ENCODE measurements at regions not wholly inside any gene's neighbourhood (a gene's known extent, or its start where the extent isn't known, plus 50 kb on each side); places are given as distances from the start of the nearest gene placed in this dataset.

DNA sequence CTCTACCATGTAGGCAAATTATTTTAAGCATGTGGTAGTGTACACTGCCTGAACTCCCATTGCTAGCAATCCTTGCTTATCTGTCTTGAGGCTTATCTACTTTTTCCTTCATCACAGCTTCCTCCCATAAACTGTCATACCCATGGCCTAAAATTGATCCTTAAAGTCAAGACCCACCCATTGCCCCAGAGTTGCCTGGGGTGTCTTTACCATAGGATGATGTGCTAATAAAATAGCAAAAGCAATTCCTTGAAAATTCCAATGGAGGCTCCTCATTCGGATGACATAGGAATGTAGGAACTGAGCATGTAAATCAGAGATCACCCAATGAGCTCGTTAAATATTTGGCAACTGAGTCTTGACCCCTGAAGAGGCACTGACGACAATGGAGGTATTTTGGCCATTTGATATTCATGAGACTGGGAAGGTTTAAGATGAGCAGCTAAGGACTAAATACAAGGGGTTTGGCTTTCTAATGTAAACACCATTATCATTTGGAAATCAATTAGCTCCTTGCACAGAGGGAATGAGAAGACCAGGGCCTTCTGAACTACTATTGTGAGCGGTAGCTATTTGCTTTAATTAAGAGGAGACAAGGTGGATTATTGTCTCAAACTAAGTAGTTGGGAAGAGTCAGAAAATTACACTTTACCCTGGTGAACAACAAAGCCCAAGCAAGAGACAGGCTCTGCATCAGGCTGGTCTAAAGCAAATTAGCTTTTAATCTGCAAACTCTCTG, 234.9 kb downstream of the GATA3 start:
- TF ChIP-seq, protein P1, sequence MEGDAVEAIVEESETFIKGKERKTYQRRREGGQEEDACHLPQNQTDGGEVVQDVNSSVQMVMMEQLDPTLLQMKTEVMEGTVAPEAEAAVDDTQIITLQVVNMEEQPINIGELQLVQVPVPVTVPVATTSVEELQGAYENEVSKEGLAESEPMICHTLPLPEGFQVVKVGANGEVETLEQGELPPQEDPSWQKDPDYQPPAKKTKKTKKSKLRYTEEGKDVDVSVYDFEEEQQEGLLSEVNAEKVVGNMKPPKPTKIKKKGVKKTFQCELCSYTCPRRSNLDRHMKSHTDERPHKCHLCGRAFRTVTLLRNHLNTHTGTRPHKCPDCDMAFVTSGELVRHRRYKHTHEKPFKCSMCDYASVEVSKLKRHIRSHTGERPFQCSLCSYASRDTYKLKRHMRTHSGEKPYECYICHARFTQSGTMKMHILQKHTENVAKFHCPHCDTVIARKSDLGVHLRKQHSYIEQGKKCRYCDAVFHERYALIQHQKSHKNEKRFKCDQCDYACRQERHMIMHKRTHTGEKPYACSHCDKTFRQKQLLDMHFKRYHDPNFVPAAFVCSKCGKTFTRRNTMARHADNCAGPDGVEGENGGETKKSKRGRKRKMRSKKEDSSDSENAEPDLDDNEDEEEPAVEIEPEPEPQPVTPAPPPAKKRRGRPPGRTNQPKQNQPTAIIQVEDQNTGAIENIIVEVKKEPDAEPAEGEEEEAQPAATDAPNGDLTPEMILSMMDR (IDR thresholded peaks at IDR 0.05; ENCODE audit: insufficient read depth, low read length, poor library complexity, severe bottlenecking): no peak
- TF ChIP-seq EZH2phosphoT487 (conservative IDR thresholded peaks at IDR 0.05; ENCODE audit: low read length): no peak
